Spinal cord (tissue), 9 donors: ENCODE measurements at regions not wholly inside any gene's neighbourhood (a gene's known extent, or its start where the extent isn't known, plus 50 kb on each side); places are given as distances from the start of the nearest gene placed in this dataset.
"Not testable (repeated sequence)": the region's sequence is repeated elsewhere in the genome, so short reads cannot be mapped to it uniquely, and the experiment has no call there.

ENCODE experiments used
- DNase-seq, 6 donors: peaks; one replicate each; pipeline versions ENCODE4 v3.0.0 to v3.0.0-alpha.2; 2013 to 2015; ENCODE audit warnings: low spot score in 6 of 6, low read depth in 4 of 6
- H3K27ac ChIP-seq: one replicate; pipeline ENCODE4 v1.5.1; 2013; ENCODE audit warnings: low read depth, low read length, control low read depth
- H3K27me3 ChIP-seq: one replicate; pipeline ENCODE4 v1.6.1; 2013; ENCODE audit warnings: low read length; ENCODE audit not compliant: control insufficient read depth, insufficient read depth
- H3K36me3 ChIP-seq: one replicate; pipeline ENCODE4 v1.6.1; 2013; ENCODE audit warnings: low read length; ENCODE audit not compliant: control insufficient read depth, insufficient read depth
- H3K4me1 ChIP-seq: one replicate; pipeline ENCODE4 v1.6.1; 2013; ENCODE audit warnings: low read length; ENCODE audit not compliant: control insufficient read depth, insufficient read depth
- H3K4me3 ChIP-seq: one replicate; pipeline ENCODE4 v1.5.1; 2013; ENCODE audit warnings: low read depth, low read length, control low read depth
- H3K9me3 ChIP-seq: one replicate; pipeline ENCODE4 v1.6.1; 2013; ENCODE audit warnings: low read length; ENCODE audit not compliant: control insufficient read depth, insufficient read depth
- WGBS: methylation state at CpG from one replicate; pipeline ENCODE4 v1.1.5; 2013; ENCODE audit warnings: missing lambda C conversion rate; ENCODE audit not compliant: insufficient coverage; 5-methylcytosine and 5-hydroxymethylcytosine counted together
- donor health status: healthy.

- not testable (repeated sequence) for H3K4me3 ChIP-seq, H3K27ac ChIP-seq, H3K4me1 ChIP-seq, H3K36me3 ChIP-seq, H3K27me3 ChIP-seq, H3K9me3 ChIP-seq
- peak in 1 of 6 donors; percentile 4 for DNase-seq
- no CpG with 5 or more reads among the region's 7 CpGs for WGBS
Observed at GRCh38 chr7:149930374-149931068, 56.8 kb downstream of the ATP6V0E2 start.

GRCh38 chr7:149933776-149934175 is 60.0 kb downstream of the ATP6V0E2 start:
- 99% methylated on average over 4 of the region's 5 CpGs for WGBS
- H3K27ac ChIP-seq, H3K9me3 ChIP-seq, H3K4me3 ChIP-seq, H3K36me3 ChIP-seq, DNase-seq, H3K4me1 ChIP-seq, H3K27me3 ChIP-seq: not testable (repeated sequence)

- H3K9me3 ChIP-seq, H3K4me1 ChIP-seq, H3K4me3 ChIP-seq, H3K36me3 ChIP-seq, DNase-seq, H3K27ac ChIP-seq, H3K27me3 ChIP-seq: not testable (repeated sequence)
- no CpG with 5 or more reads among the region's 4 CpGs for WGBS
Observed at GRCh38 chr7:149947346-149947745, 73.6 kb downstream of the ATP6V0E2 start.

GRCh38 chr7:149948444-149948843 is 74.7 kb downstream of the ATP6V0E2 start:
- not testable (repeated sequence) for H3K9me3 ChIP-seq, H3K27me3 ChIP-seq, H3K4me3 ChIP-seq, H3K4me1 ChIP-seq, H3K27ac ChIP-seq, DNase-seq, H3K36me3 ChIP-seq
- WGBS, result 96% methylated on average over 4 of the region's 13 CpGs

- H3K36me3 ChIP-seq, H3K9me3 ChIP-seq, DNase-seq, H3K27me3 ChIP-seq, H3K4me3 ChIP-seq, H3K27ac ChIP-seq, H3K4me1 ChIP-seq: not testable (repeated sequence)
- no CpG with 5 or more reads among the region's 13 CpGs for WGBS
Observed at GRCh38 chr7:149949863-149950577, 76.3 kb downstream of the ATP6V0E2 start.

- not testable (repeated sequence) for H3K27me3 ChIP-seq, DNase-seq, H3K4me1 ChIP-seq, H3K27ac ChIP-seq, H3K9me3 ChIP-seq, H3K4me3 ChIP-seq, H3K36me3 ChIP-seq
- WGBS, result no CpG with 5 or more reads among the region's 4 CpGs
Observed at GRCh38 chr7:149950578-149950924, 76.8 kb downstream of the ATP6V0E2 start.

GRCh38 chr7:149951579-149951978 is 77.8 kb downstream of the ATP6V0E2 start:
- H3K27ac ChIP-seq, H3K36me3 ChIP-seq, H3K9me3 ChIP-seq, H3K4me1 ChIP-seq, H3K4me3 ChIP-seq, H3K27me3 ChIP-seq: not testable (repeated sequence)
- peak in 2 of 6 donors; percentile 57 to 74 for DNase-seq
- WGBS, result no CpG with 5 or more reads among the region's 2 CpGs

GRCh38 chr7:149958880-149959279 is 85.1 kb downstream of the ATP6V0E2 start:
- not testable (repeated sequence) for H3K4me3 ChIP-seq, H3K27me3 ChIP-seq, H3K36me3 ChIP-seq, H3K27ac ChIP-seq, H3K4me1 ChIP-seq, H3K9me3 ChIP-seq
- no CpG with 5 or more reads among the region's 2 CpGs for WGBS
- peak in 1 of 6 donors; percentile 52 for DNase-seq

GRCh38 chr7:149960863-149961262 is 87.1 kb downstream of the ATP6V0E2 start:
- H3K27ac ChIP-seq, H3K4me3 ChIP-seq, DNase-seq, H3K36me3 ChIP-seq, H3K27me3 ChIP-seq, H3K4me1 ChIP-seq, H3K9me3 ChIP-seq: not testable (repeated sequence)

- not testable (repeated sequence) for H3K36me3 ChIP-seq, DNase-seq, H3K9me3 ChIP-seq, H3K4me1 ChIP-seq, H3K27ac ChIP-seq, H3K27me3 ChIP-seq, H3K4me3 ChIP-seq
- WGBS, result no CpG with 5 or more reads among the region's 2 CpGs
Observed at GRCh38 chr7:149961878-149962277, 88.1 kb downstream of the ATP6V0E2 start.
